ENCODE measurements at regions not wholly inside any gene's neighbourhood (a gene's known extent, or its start where the extent isn't known, plus 50 kb on each side); places are given as distances from the start of the nearest gene placed in this dataset.

DNA sequence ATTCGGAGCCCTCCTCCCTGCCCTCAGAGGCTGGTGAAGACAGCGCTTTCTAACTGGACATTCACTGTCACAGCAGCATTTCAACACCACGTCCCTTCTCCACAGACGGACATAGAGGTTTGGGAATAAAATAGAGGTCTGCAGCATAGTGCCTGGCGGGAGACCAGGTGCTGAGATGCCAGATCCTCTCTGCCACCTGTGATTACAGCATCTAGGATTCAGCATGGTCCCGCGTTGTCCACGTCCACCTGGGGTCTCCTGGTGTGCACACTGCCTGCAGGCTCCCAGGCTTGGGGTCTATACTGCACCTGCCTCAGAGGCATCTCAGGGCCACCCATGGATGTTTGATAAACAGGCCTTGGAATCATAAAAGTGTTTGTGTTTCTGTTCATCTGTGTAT lies 175.5 kb downstream of the TMEM18 start:
- DNase-seq (ENCODE audit: extremely low spot score) = no peak
- CTCF ChIA-PET = interaction anchor here (0.6 kb wide), 1 partner anchor 375 kb away, joined by 3 read pairs; no protein-coding TSS in a partner anchor
- TF ChIP-seq, protein P1, sequence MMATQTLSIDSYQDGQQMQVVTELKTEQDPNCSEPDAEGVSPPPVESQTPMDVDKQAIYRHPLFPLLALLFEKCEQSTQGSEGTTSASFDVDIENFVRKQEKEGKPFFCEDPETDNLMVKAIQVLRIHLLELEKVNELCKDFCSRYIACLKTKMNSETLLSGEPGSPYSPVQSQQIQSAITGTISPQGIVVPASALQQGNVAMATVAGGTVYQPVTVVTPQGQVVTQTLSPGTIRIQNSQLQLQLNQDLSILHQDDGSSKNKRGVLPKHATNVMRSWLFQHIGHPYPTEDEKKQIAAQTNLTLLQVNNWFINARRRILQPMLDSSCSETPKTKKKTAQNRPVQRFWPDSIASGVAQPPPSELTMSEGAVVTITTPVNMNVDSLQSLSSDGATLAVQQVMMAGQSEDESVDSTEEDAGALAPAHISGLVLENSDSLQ (IDR thresholded peaks at IDR 0.05) = no peak
- TF ChIP-seq FOXM1 (IDR thresholded peaks at IDR 0.05; ENCODE audit: borderline replicate concordance) (no peak), SP1 (IDR thresholded peaks at IDR 0.05) (no peak), TARDBP (IDR thresholded peaks at IDR 0.05) (no peak), FOXA1 (IDR thresholded peaks at IDR 0.05) (no peak), BHLHE40 (IDR thresholded peaks at IDR 0.05; ENCODE audit: borderline replicate concordance) (no peak), SUZ12 (IDR thresholded peaks at IDR 0.05) (no peak), ZNF384 (IDR thresholded peaks at IDR 0.05) (no peak), ARNT (IDR thresholded peaks at IDR 0.05) (no peak), HDGF (IDR thresholded peaks at IDR 0.05; ENCODE audit: borderline replicate concordance) (no peak)
- POLR2A ChIA-PET = no interaction called here

DNA sequence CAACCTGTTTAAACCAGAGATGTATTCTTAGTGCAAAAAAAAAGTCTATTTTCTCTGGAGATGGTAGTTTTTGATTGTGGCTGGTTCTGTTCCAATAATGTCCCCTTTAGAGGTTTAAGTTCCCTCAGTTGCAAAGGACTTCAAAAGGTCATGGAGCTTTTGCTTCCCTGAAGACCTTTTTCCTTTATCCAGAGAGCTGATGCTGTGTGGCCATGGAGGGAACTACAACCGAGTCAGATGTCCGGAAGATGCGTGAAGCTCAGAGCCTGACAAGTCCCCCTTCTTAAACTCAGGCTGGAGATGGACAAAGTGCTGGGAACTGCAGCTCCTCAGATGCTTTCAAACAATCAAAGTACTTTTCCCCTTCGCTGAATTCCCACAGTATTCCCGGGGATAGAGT lies 176.1 kb downstream of the TMEM18 start:
- ChIA-PET POLR2A (no interaction called here), CTCF (interaction anchor here (0.6 kb wide), 1 partner anchor 375 kb away, joined by 3 read pairs; no protein-coding TSS in a partner anchor)
- TF ChIP-seq ARNT (IDR thresholded peaks at IDR 0.05) = no peak
- no peak for TF ChIP-seq LEF1 (IDR thresholded peaks at IDR 0.05; ENCODE audit: borderline replicate concordance)
- TF ChIP-seq HDGF (IDR thresholded peaks at IDR 0.05; ENCODE audit: borderline replicate concordance) = no peak
- TF ChIP-seq CTBP1 (IDR thresholded peaks at IDR 0.05; ENCODE audit: borderline replicate concordance) = no peak
- no peak for TF ChIP-seq SUZ12 (IDR thresholded peaks at IDR 0.05)
- no peak for TF ChIP-seq FOXM1 (IDR thresholded peaks at IDR 0.05; ENCODE audit: borderline replicate concordance)
- no peak for TF ChIP-seq SP1 (IDR thresholded peaks at IDR 0.05)
- TF ChIP-seq NFRKB (IDR thresholded peaks at IDR 0.05) = no peak
- TF ChIP-seq TARDBP (IDR thresholded peaks at IDR 0.05) = no peak
- TF ChIP-seq FOXK2 (IDR thresholded peaks at IDR 0.05) = no peak
- TF ChIP-seq FOXA1 (IDR thresholded peaks at IDR 0.05) = no peak
- TF ChIP-seq L3MBTL2 (conservative IDR thresholded peaks at IDR 0.05) = no peak
- TF ChIP-seq ZNF384 (IDR thresholded peaks at IDR 0.05) = no peak
- no peak for TF ChIP-seq BHLHE40 (IDR thresholded peaks at IDR 0.05; ENCODE audit: borderline replicate concordance)
- peak; percentile 36 for DNase-seq (ENCODE audit: extremely low spot score)

DNA sequence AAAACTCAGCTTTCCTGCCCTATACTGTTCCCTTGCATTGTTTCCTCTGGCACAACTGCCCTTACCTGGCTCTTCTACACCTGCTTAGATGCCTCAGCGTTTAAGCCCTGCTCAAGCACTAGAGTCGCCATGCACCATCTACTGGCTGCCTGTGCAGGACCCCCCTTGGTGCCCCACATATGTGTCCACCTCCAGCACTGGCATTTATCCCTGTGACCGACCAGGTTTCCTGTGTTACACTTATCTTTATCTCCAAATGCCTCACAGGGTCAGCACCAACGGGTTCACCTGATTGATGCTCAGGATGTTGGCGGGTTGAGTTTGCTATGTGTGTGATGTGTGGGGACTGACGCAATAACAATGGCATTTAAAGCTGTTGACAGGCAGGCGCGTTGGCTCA lies 177.5 kb downstream of the TMEM18 start:
- DNase-seq (ENCODE audit: extremely low spot score) = no peak
- TF ChIP-seq FOXA1 (IDR thresholded peaks at IDR 0.05) = no peak
- CTCF ChIA-PET = no interaction called here
- POLR2A ChIA-PET = no interaction called here

DNA sequence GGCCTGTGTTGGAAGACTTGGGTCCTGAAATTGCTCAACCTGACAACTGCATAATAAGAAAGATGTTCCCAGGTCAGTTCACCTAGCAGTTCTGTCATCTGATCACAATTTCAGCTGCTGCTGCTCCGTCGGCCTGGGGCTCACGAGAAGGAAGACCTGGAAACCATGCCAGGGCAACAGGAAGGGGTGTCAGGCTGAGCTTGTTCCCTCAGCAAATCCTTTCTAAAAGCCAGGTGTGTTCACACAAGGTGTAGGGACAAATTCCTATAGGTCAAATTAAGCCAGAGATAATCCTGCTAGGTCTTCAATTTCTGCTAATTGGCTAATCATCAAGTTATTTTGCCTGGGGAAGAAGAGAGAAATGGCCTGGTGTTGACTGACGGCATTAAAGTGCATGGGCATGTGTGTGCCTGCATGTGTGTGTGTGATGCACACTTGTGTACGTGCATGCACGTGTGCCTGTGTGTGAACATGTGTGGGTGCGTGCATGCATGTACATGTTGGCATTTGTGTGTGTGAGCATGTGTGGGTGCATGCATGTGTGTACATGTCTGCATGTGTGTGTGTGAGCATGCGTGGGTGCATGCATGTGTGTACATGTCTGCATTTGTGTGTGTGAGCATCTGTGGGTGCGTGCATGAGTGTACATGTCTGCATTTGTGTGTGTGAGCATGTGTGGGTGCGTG lies 178.6 kb downstream of the TMEM18 start:
- POLR2A ChIA-PET = no interaction called here
- CTCF ChIA-PET = no interaction called here
- no peak for DNase-seq (ENCODE audit: extremely low spot score)
- TF ChIP-seq FOXM1 (IDR thresholded peaks at IDR 0.05; ENCODE audit: borderline replicate concordance) = no peak

DNA sequence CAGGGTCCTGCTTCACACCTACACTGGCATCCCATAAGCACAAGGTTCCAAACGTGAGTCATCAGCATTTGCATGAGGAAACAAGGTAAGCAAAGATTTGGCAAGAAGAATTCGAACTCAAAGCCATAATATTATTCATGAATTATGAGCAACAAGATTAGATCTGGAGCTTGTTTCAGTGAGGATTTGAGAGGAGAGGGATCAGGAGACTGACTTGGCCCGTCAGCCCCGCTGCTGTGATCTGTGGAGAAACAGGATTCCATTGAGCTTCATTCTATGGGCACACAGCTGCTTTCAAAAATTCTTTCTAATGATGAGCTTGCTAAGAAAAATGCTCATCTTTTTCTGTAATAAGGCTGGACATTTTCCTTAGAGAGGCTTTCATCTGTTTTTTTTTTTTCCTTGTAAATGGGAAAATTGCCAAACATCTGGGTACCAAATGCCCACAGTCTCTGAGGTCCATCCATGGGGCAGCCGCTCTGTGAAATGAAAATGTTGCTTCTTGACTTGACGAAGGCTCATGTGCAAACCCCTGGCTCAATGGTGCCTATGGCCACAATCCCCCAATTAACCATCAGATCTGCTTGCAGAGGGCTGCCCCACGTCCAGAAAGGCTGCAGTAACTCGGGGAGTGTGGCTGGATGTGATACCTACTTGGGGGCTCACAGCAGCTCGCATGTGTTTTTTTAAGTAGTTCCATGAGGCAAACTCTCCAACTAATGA lies 179.3 kb downstream of the TMEM18 start:
- TF ChIP-seq BHLHE40 (IDR thresholded peaks at IDR 0.05; ENCODE audit: borderline replicate concordance) (no peak), L3MBTL2 (conservative IDR thresholded peaks at IDR 0.05) (no peak), CTBP1 (IDR thresholded peaks at IDR 0.05; ENCODE audit: borderline replicate concordance) (no peak), ARNT (IDR thresholded peaks at IDR 0.05) (no peak), SUZ12 (IDR thresholded peaks at IDR 0.05) (no peak), FOXA1 (IDR thresholded peaks at IDR 0.05) (no peak), FOXM1 (IDR thresholded peaks at IDR 0.05; ENCODE audit: borderline replicate concordance) (no peak)
- ChIA-PET CTCF (interaction anchor here (0.6 to 0.7 kb wide), 2 partner anchors 21 to 952 kb away, joined by 5 to 6 read pairs; no protein-coding TSS in a partner anchor), POLR2A (no interaction called here)
- no peak for DNase-seq (ENCODE audit: extremely low spot score)

DNA sequence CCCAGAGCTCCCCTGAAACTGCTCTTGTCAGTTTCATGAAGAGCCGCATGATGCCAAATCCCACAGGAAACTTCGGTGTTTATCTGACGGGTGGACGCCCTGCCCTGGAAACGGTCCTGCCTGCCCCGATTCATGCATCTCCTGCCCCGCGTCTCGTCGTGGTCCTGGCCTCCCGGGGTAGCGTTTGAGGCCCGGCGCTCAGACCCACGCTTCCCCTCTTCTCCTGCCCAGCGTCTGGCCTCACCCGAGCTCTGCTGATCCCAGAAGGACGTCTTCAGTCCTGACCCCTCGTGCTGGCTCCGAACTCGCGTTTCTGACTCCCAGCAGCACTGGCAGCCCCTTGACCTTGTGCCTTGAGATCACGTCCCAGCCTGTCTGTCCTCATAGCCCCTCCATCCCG lies 180.5 kb downstream of the TMEM18 start:
- no peak for DNase-seq (ENCODE audit: extremely low spot score)
- ChIA-PET POLR2A (no interaction called here), CTCF (no interaction called here)
- TF ChIP-seq FOXK2 (IDR thresholded peaks at IDR 0.05) = no peak
- TF ChIP-seq FOXM1 (IDR thresholded peaks at IDR 0.05; ENCODE audit: borderline replicate concordance) = no peak
- TF ChIP-seq CTBP1 (IDR thresholded peaks at IDR 0.05; ENCODE audit: borderline replicate concordance) = no peak
- TF ChIP-seq ZNF384 (IDR thresholded peaks at IDR 0.05) = no peak
- TF ChIP-seq, protein P1 (IDR thresholded peaks at IDR 0.05) = no peak
- no peak for TF ChIP-seq BHLHE40 (IDR thresholded peaks at IDR 0.05; ENCODE audit: borderline replicate concordance)
- TF ChIP-seq ARNT (IDR thresholded peaks at IDR 0.05) = no peak
- TF ChIP-seq SUZ12 (IDR thresholded peaks at IDR 0.05) = no peak
- no peak for TF ChIP-seq ELF4 (IDR thresholded peaks at IDR 0.05)
- TF ChIP-seq HDGF (IDR thresholded peaks at IDR 0.05; ENCODE audit: borderline replicate concordance) = no peak
- TF ChIP-seq L3MBTL2 (conservative IDR thresholded peaks at IDR 0.05) = no peak
- no peak for TF ChIP-seq TARDBP (IDR thresholded peaks at IDR 0.05)
- no peak for TF ChIP-seq LEF1 (IDR thresholded peaks at IDR 0.05; ENCODE audit: borderline replicate concordance)
- TF ChIP-seq NFRKB (IDR thresholded peaks at IDR 0.05) = no peak
- no peak for TF ChIP-seq SP1 (IDR thresholded peaks at IDR 0.05)
- TF ChIP-seq FOXA1 (IDR thresholded peaks at IDR 0.05) = no peak

DNA sequence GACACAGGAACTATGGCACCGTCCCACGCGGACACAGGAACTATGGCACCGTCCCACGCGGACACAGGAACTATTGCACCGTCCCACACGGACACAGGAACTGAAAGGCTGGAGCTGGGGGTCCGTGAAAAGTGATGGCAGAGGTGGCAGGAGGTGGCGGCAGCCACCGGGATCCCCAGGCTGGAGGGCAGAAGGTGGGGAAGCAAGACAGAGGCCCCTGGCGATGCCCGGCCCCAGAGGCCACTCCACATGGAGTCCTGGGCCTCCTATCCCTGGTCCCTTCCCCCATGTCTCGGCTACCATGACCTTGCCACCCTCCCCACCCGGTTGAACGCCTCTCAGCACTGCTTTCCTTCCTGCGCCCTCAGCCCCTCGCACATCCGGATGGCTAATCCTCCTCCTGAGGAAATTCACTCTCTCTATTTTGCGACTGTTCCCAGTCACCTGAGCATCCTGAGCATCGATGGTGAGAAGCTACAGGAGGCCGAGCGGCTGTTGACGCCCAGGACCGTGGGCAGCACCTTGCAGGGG lies 181.4 kb downstream of the TMEM18 start:
- ChIA-PET CTCF (no interaction called here), POLR2A (no interaction called here)
- no peak for DNase-seq (ENCODE audit: extremely low spot score)
- TF ChIP-seq L3MBTL2 (conservative IDR thresholded peaks at IDR 0.05) (no peak), SP1 (IDR thresholded peaks at IDR 0.05) (no peak), BHLHE40 (IDR thresholded peaks at IDR 0.05; ENCODE audit: borderline replicate concordance) (no peak), ZNF384 (IDR thresholded peaks at IDR 0.05) (no peak), NFRKB (IDR thresholded peaks at IDR 0.05) (no peak), TARDBP (IDR thresholded peaks at IDR 0.05) (no peak), FOXA1 (IDR thresholded peaks at IDR 0.05) (no peak), SUZ12 (IDR thresholded peaks at IDR 0.05) (no peak), LEF1 (IDR thresholded peaks at IDR 0.05; ENCODE audit: borderline replicate concordance) (no peak), ARNT (IDR thresholded peaks at IDR 0.05) (no peak), ELF4 (IDR thresholded peaks at IDR 0.05) (no peak), FOXK2 (IDR thresholded peaks at IDR 0.05) (no peak), FOXM1 (IDR thresholded peaks at IDR 0.05; ENCODE audit: borderline replicate concordance) (no peak), HDGF (IDR thresholded peaks at IDR 0.05; ENCODE audit: borderline replicate concordance) (no peak), CTBP1 (IDR thresholded peaks at IDR 0.05; ENCODE audit: borderline replicate concordance) (no peak)
- TF ChIP-seq, protein P1 (IDR thresholded peaks at IDR 0.05) = no peak

All from HEK293T (cell line).